Renal pelvis (tissue), 1 donor: ENCODE measurements at regions not wholly inside any gene's neighbourhood (a gene's known extent, or its start where the extent isn't known, plus 50 kb on each side); places are given as distances from the start of the nearest gene placed in this dataset.
A peak's percentile ranks its signal among the peaks of the same experiment; 100 is the strongest.
"Not testable (repeated sequence)": the region's sequence is repeated elsewhere in the genome, so short reads cannot be mapped to it uniquely, and the experiment has no call there.

Experiments used
- DNase-seq: peaks from one replicate; pipeline ENCODE4 v3.0.0-alpha.2; 2013

DNA sequence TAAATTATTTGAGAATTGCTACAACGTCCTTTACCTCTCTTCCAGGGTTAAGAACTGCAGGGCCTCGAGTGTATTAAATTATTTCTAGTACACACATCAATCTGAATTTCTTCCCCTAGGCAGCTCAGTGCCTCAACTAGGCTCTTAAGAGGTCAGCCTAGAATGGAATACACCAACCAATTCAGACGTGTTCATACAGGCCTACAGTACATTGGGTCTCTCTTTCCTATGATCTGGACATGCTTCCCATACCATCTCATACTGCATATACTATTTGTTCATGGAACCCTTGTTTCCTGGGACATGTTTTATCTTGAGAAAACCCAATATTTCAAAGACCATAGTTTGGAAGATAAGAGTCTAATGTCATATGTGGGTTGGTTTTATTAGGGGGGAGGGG is 434.1 kb upstream of the WWC1 start:
- no peak for DNase-seq

DNA sequence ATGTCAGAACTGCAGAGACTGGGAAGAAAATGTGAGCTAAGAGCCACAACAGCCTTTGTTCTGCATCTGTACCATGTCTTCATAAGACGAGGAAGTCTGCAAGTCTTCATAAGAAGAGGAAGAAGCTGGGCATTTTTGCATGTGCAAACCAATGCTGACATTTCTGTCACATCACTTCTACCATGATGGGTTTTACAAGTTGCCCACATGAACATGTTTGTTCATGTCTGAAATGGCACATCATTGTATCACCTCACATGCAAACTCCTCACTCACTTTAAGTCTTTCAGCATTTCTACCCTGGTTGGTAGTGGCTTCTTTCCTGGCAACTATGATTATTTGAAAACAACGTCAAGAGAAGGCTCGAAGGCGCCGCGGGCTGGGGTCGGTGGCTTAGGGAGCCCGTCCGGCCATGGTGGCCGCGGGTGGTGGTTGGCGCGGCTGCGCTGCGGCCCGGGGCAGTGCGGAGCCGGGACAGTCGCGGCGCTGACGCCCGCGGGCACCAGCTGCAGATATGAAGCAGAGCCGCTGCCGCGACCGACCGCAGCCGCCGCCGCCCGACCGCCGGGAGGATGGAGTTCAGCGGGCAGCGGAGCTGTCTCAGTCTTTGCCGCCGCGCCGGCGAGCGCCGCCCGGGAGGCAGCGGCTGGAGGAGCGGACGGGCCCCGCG is 433.1 kb upstream of the WWC1 start:
- DNase-seq = not testable (repeated sequence)

DNA sequence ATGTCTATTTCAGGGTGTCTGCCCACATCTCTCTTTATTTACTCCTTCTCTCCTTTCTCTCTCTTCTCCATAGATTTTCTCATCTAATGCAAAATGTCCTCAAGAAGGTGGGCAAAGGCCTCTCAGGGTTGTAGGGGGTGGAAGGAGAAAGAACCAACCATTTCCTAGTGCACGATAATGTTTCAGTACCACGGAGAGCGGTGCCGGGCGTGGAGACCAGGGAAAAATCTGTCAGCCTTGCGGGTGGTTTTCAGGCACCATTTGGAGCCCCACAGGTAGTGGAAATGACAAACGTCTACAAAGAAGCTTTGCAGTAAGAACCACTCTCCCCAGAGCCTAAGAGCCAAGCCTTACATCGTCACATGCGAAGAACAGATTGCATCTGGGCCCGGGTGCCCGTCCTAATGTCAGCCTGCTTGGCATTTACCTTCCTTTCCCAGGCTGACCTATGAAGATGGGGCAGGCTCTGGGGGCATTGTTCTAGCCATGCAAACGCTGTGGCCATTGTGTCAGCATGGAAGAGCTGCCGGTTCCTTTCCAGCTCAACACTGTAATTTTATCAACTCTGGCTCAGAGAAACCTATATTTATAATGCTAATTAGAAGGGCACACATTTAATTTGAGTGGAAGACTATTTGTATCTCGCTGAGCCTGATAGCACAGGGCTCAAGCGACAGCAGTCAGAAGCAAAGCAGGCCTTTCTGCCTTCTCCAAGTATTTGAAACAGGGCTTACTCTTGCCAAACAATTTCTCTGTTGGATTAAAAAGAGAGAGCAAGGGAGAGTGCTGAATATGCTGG is 430.1 kb upstream of the WWC1 start:
- DNase-seq = peak; percentile 48

DNA sequence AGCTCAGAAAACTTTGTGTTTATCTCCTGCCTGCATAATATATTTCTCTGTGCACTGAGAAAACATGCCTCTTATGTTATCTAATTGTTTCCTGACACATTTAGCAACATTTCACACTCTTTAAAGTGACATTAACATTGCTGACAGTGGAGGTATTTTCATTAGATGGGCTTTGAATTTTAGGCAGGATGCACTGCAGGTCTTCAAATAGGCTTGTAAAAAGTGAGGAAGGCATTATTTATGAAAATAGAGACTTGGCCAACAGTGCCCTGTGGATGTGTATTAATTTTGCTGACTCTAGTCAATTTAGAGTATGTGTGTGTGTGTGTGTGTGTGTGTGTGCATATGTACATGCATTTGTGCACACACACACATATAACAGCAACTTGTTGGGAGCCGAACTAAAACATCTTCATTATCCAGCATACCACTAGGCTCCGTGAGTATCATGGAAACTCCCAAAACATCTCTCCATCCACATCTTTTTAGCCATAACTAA is 429.5 kb upstream of the WWC1 start:
- DNase-seq = no peak

DNA sequence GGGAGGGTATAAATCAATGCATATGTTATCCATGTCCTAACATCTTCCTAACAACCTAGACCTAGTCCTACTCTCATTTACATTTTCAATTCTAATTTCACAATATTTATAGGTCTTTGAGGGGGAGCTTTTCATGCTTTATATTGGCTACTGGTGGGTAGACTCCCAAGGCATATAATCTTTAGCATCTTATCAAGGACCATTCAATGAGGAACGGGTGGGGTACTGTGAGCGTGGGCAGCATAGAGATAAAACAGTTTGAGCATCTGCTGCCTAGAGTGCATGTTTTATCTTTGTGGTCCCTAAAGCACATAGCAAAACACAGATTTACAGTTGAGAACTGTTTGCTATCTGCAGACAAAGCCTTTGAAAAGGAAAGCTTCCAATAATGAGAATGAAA is 427.6 kb upstream of the WWC1 start:
- no peak for DNase-seq

DNA sequence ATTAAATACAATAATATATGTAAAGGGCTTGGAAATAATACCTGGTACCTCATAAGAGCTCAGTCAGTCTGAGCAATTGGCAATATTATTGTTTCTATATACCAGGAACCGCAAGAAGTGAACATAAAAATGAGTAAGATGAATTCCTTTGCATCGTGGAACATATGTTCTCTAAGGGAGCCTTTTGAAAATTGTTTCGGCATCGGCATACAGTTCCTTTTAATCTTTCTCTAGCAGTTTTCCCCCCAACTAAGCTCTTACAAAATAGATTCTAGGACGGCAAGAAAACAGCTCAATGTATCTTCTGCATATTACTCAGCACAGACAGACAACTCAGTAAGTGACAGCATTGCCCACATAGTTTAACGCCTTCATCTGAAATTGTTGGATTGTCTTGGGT is 426.6 kb upstream of the WWC1 start:
- no peak for DNase-seq

DNA sequence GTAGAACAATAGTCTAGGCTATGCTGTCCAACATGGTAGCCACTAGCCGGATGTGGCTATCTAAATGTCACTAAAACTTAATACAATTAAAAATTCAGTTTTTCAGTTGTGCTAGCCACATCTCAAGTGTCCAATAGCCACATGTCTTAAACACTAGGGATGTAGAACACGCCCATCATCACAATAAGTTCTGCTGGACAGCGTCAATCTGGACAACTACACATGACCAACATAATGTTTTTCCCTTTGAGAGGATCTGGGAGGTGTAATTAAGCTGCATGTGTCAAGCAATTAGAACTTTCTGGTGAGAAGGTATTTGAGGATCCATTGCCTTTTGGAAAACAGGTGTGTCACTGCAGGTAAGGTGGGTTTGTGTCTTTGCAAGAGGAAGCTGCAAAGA is 424.6 kb upstream of the WWC1 start:
- DNase-seq = no peak

DNA sequence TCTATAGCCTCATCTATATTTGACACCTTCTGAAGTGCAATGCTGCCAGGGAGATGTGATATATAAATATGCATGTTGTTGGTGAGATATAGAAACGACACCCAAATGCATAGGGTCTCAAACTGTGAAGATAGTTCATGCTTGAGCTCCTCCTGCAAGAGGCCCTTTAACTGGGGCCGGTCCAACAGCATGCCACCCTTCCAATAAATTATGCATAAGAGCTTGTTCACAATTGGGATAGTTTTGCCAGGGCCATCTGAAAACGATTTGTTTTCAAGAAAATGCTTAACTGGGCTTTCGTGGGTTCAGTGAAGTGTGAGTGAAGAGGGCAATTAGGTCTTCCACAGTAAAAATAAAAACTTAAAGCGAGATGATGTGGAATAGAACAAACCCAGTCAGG is 424.2 kb upstream of the WWC1 start:
- DNase-seq = no peak

DNA sequence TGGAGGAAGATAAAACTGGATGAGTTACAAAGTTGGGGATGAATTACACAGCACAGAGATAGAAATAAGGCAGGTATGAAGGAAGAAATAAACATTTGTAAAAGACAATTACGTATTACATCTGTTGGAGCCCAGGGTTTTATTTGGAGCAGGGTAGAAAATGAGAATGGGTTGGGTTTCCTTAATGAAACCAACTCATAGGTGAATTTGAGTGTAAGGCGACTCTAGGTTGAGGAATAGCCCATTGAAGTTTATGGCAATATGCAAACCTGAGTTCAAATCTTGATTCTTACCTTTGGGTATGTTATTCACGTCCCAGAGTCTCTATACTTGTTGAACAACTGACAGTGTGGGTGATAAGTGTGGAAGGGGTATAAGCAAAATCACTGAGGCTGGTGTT is 422.3 kb upstream of the WWC1 start:
- no peak for DNase-seq

DNA sequence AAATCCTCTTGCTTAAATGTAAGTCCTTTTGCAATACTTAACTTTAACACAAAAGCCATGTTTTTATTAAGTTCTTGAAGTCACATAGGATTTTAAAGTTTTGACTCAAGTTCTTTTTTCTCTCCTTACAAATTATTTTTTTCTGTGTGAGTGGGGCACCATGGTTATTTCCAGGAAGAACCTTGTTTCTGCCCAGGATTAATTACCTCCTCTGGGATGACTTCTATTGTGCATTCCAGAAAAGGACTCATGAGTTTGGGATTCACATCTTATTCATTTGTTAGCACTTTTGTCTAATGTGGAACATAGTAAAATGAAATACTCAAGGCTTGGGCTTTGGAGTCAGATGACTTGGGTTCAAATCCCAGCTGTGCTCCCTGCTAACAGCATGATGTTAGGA is 421.4 kb upstream of the WWC1 start:
- DNase-seq = no peak

DNA sequence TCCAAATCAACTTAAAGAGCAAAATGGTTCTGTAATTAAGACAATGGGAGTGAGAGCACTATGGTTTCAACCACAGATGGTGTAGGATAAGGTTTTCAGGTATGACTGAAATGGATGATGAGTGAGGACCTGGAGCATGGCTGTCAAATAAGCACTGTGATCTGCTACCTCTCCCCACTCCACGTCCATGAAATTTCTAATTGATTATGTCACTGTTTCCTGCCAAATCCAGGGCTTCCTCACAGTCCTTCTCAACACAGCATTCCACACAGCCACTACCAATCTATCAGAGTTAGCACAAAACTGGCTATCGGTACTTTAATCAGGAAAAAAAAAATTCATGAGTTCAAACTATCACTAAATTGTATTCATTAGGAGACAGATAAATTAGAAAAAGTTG is 420.4 kb upstream of the WWC1 start:
- no peak for DNase-seq

DNA sequence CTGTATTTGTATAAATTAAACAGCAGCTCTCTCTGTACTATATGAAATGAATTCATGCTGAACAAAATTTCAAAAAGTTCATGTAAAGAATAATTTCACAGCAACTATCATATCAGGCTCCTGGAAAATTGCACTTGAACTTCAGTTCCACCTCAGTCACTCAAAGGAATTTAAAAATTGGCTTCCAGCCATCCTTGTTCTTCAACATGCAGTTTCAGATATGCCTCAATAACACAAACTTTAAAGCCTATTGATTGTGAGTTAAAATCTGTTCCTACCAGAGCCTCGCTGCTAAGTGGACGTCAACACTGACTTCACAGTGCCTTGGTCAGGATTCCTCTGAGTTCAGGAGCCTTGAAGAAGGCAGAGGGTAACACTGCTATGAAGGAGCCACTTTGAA is 418.7 kb upstream of the WWC1 start:
- no peak for DNase-seq

DNA sequence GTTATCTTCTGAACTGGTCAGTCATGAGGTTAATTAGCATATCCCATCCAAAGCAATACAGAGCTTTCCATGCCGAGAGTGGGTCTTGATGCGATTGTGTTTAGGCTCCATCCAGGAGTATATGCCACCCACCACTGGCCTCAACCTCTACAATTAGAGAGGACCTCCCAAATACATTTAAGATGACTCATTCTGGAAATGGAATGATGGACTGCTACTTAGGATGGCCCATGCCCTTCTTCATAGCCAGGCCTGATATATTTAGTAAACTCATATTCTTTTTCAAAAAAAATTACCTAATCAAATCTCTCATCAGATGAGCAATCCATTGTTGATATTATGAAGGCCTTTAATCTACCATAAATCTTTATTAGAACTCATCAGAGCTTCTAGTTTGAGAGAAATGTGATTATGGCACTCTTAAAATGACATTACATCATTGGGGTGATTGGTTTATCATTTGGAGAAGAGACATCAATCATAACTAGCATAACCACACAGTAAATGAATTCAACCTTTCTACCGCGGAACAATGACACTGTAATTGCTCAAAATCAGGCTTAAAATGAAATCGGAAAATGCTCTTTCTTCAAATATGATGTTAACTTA is 414.2 kb upstream of the WWC1 start:
- DNase-seq = no peak

DNA sequence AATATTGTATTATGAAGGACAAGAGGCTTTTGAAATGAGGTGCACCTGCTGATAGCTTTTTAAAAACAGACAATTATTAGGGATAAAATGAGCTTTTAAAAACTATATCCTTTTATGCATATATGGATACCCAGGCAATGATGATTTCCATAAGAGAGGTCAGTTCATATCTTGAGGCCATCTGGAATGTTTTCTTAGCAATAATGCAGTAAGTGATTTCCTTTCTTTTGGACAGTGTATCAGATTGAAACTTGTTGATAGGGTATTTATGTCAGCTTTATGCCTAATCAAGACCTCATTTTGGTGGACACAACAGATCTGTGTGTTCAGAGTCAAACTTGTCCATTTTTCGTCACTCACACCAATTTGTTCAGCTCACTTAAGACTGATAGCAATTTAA is 413.5 kb upstream of the WWC1 start:
- DNase-seq = no peak

DNA sequence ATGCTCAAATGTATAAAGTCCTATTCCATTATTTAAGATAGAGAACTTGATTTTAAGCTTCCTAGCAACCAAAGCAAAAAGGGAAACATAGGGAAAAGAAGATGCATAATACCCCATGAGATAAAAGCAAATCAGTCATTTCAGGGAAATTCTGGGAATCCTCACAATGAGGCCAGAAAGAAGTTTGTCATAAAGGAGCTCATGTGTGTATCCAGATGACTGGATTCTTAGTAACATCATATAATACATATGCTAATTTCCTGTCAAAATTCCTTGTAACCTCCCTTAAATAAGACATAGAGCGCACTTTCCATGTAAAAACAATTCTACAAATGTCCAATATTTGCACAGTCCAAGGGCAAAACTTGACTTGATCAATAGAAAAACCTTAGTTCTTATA is 411.0 kb upstream of the WWC1 start:
- DNase-seq = no peak

DNA sequence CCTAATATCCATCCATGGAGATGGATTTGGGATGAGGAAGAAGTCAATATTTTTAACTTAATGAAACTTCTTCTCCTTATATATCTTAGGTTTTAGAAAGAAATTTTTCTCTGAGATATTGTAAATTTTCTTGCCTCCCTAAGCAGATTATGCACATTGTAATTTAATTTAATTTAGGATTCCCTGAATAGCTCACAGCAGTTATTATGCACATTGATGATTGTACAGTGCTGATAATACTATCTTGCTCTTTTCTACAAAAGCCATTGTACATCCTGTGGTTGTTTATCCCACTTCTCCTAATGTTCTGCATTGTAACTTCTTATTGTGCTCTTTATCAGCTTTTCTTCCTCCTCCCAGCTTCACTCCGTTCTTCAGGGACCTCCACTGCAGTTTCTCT is 410.4 kb upstream of the WWC1 start:
- no peak for DNase-seq

DNA sequence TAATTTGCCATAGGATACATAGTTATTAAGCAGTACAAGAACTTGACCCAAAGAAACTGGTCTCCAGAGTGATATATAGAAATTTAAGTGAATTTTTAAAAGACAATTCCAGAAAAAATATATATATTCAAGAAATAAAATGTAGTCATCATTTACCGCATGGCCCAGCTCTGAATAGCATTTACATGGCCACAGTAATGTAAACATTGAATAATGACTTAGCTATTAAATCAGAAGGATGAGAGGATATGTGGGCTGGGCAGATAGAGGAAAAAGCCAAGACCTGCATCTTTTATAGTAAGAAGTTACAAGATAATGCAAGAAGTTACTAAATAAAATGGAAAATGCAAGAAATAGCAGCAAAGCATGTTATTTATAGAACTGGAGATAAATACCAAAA is 405.2 kb upstream of the WWC1 start:
- DNase-seq = no peak

DNA sequence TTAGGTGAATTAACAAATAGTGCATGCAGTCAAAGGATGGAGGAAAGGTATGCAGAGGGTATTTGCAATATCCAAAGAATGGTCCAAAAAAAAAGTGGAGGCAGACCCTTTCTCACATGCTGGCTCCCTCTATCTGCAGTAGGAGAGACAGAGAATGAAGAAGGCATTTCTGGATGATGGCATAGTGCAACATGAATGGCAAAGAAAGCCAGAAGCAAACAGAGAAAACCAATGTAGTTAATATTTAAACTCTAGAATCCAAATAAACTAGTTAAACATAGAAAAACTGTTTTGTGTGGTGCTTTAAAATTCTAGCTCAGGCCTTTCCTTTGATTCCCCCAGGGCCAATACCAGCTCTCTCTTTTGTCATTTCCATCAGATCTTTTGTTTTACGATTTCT is 403.1 kb upstream of the WWC1 start:
- DNase-seq = no peak

DNA sequence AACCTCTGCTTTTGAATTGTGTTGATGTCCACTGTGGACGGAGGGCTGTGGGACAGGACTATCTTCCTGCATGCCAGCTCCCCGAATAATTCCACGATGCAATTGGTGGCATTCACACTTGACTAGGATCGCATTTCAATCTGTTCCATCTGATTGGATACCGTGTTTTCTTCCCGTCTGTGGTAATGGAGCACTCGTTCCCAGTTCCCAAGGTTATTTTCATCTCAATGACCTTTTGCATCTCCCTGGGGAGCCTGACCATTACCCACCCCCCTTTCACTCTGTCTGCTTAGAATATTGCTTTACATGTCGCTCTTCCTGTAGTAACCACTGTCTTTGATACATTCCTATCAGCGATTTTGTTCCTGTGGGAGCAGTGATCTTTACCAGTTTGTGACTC is 402.2 kb upstream of the WWC1 start:
- DNase-seq = no peak

DNA sequence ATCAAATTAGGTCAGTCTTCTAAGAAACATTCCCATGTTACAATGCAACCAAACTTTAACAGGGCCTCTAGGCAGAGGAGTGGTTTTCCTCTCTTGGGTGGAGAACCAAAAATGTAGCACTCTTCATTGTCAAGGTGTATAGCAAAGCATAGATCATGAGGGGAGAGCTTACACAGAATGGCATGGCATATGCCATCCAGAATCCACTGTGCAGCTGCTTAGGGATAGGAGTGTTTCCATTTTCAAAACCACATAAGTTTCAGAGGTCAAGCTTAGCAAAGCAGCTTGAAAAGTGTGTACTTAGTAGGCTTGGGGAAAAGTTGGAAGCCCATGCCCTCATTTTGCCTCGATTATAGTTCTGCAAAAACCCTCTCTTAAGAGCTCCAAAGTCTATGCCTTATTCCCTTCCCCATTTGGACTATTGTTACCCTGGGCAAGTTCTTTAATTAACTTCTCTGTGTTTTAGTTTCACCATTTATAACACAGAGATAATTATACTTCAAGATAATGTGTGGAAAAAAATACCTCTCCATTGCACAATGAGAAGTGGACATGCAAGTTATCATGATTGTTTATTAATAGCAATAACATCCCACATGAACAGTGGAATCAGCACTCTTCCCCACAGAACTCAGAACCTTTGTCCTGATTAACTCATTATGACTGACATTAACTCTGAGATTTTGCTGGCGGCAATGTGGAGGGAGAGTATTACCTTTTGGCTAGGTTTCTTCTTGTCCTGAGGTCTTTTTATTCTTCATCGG is 398.9 kb upstream of the WWC1 start:
- DNase-seq = no peak

DNA sequence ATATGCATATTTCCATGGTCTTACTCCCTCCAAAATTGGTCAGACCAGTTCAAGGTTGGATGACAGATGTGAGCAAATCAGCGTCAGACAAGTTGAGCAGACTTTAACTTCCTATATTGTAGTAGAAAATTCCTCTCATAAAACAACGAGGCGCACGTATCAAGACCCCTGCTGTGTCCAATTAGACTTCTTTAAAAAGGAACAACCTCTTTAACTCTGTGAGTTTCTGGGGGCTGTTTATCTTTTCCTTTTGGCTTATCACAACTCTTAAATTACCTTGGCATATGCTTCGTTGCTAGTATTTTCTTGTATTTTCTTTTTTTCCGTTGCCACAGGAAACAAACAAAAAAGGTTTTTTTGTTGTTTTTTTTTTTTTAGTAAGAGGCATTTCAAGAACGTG is 398.2 kb upstream of the WWC1 start:
- DNase-seq = peak; percentile 36

DNA sequence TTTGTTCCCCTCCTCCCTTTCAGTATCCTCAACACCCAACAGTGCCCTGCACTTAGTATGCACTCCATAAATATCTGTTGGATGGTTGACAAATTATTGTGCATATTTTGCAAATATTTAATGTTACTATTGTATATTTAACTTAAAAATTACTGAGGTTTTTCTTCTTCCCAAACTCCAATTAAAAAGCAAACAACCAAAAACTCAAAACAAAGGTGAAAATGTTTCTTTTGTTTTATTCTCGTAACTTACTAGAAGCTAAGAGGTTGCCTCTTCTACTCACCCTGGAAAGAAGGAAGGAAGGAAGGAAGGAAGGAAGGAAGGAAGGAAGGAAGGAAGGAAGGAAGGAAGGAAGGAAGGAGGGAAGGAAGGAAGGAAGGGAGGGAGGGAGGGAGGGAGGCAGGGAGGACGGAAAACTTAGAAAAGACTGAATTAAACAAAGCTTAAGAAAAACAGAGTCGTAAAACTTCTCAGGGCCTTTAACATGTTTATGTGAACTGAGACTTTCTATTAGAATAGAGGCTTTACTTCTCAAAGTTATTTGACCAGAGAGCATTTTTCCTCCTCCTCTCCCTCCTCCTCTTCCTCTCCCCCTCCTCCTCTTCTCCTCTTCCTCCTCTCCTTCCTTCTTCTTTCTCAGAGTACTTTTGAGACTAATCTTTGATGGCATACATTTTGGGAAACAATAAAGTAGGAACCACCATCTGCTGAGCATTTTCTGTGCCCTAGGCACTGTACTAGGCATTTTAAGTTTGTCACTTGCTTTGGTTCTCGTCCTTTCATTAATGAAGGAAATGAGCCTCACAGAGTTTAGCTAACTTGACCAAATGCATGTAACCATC is 396.6 kb upstream of the WWC1 start:
- DNase-seq = no peak
